BE2C (cell line): ENCODE measurements at regions not wholly inside any gene's neighbourhood (a gene's known extent, or its start where the extent isn't known, plus 50 kb on each side); places are given as distances from the start of the nearest gene placed in this dataset.

Experiments used
- DNase-seq: peaks from one replicate; pipeline ENCODE4 v3.0.0-alpha.2; 2020
- H3K27me3 ChIP-seq: fragments of 250-450 bp; sonication (Bioruptor Pico); 2 replicates; pipeline ENCODE4 v1.5.1; 2020; ENCODE audit warnings: mild to moderate bottlenecking
- H3K36me3 ChIP-seq: fragments of 250-450 bp; sonication (Bioruptor Pico); 2 replicates; pipeline ENCODE4 v1.5.1; 2020; ENCODE audit warnings: mild to moderate bottlenecking
- H3K4me1 ChIP-seq: fragments of 250-450 bp; sonication (Bioruptor Pico); 2 replicates; pipeline ENCODE4 v1.5.1; 2020
- H3K4me3 ChIP-seq: 2 replicates; pipeline ENCODE4 v1.5.1; 2011; ENCODE audit warnings: low read depth, low read length
- H3K9me3 ChIP-seq: fragments of 250-450 bp; sonication (Bioruptor Pico); 2 replicates; pipeline ENCODE4 v1.5.1; 2020
- CTCF ChIP-seq: IDR thresholded peaks from 2 replicates; pipeline ENCODE4 v1.5.1; 2012; ENCODE audit warnings: mild to moderate bottlenecking, low read depth, low read length

- H3K4me3 ChIP-seq: no peak overlapping the region
- H3K4me1 ChIP-seq: no peaks in the 10 kb centered on the region
- H3K9me3 ChIP-seq: no peaks in the 10 kb centered on the region
- no peaks in the 10 kb centered on the region for H3K27me3 ChIP-seq
- no peak for DNase-seq
- no peak for TF ChIP-seq CTCF
- no peaks in the 10 kb centered on the region for H3K36me3 ChIP-seq
Measured at GRCh38 chr11:45583981-45584566, 81.3 kb downstream of the CHST1 start.

- Histone ChIP-seq H3K4me3 (no peak overlapping the region), H3K27me3 (no peaks in the 10 kb centered on the region), H3K9me3 (no peaks in the 10 kb centered on the region), H3K4me1 (no peaks in the 10 kb centered on the region), H3K36me3 (no peaks in the 10 kb centered on the region)
- no peak for TF ChIP-seq CTCF
- no peak for DNase-seq
Measured at GRCh38 chr11:45580399-45580798, 85.0 kb downstream of the CHST1 start.

- Histone ChIP-seq H3K4me1 (no peaks in the 10 kb centered on the region), H3K4me3 (no peak overlapping the region), H3K9me3 (no peaks in the 10 kb centered on the region), H3K36me3 (no peaks in the 10 kb centered on the region), H3K27me3 (no peaks in the 10 kb centered on the region)
- TF ChIP-seq CTCF: no peak
- DNase-seq: no peak
Measured at GRCh38 chr11:45578316-45578715, 87.1 kb downstream of the CHST1 start.

GRCh38 chr11:45577752-45578151 is 87.7 kb downstream of the CHST1 start:
- TF ChIP-seq CTCF: no peak
- no peaks in the 10 kb centered on the region for H3K36me3 ChIP-seq
- no peaks in the 10 kb centered on the region for H3K9me3 ChIP-seq
- no peak overlapping the region for H3K4me3 ChIP-seq
- no peaks in the 10 kb centered on the region for H3K4me1 ChIP-seq
- DNase-seq: no peak
- H3K27me3 ChIP-seq: no peaks in the 10 kb centered on the region

- no peak for DNase-seq
- Histone ChIP-seq H3K9me3 (no peaks in the 10 kb centered on the region), H3K27me3 (no peaks in the 10 kb centered on the region), H3K4me3 (no peak overlapping the region), H3K4me1 (no peaks in the 10 kb centered on the region), H3K36me3 (no peaks in the 10 kb centered on the region)
- TF ChIP-seq CTCF: no peak
Measured at GRCh38 chr11:45576461-45577215, 88.8 kb downstream of the CHST1 start.

- no peak for TF ChIP-seq CTCF
- H3K4me1 ChIP-seq: no peaks in the 10 kb centered on the region
- no peaks in the 10 kb centered on the region for H3K36me3 ChIP-seq
- no peaks in the 10 kb centered on the region for H3K9me3 ChIP-seq
- no peak overlapping the region for H3K4me3 ChIP-seq
- H3K27me3 ChIP-seq: no peaks in the 10 kb centered on the region
- no peak for DNase-seq
Measured at GRCh38 chr11:45573728-45574127, 91.7 kb downstream of the CHST1 start.
